ENCODE measurements at regions not wholly inside any gene's neighbourhood (a gene's known extent, or its start where the extent isn't known, plus 50 kb on each side); places are given as distances from the start of the nearest gene placed in this dataset.

DNA sequence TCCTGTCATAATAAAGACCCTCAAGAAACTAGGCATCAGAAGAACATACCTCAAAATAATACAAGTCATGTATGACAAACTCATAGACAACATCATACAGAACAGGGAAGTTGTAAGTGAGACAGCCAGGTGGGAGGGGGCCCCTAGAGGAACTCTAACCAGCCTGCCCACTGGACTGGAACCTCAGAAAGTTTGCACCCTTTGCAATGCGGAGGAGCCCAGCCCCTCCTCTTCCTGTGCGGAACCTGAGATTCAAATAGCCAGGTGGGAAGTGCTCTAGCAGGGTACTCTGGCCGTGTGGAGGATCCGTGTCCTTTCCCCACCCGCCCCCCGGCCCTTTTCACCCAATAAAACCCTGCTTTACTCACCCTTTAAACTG lies 387.0 kb upstream of the CBLB start:
- Mint-ChIP-seq H3K27me3 (ENCODE audit: unreplicated experiment) (peaks cover 2% of the 10 kb centered on the region), H3K4me3 (ENCODE audit: unreplicated experiment) (no peak overlapping the region), H3K4me1 (ENCODE audit: low read depth, unreplicated experiment) (no peaks in the 10 kb centered on the region), H3K27ac (ENCODE audit: unreplicated experiment) (no peak overlapping the region), H3K9me3 (ENCODE audit: unreplicated experiment) (no peaks in the 10 kb centered on the region), H3K36me3 (ENCODE audit: unreplicated experiment) (peaks cover 9% of the 10 kb centered on the region)
- no peak for DNase-seq
- TF ChIP-seq, protein P1, sequence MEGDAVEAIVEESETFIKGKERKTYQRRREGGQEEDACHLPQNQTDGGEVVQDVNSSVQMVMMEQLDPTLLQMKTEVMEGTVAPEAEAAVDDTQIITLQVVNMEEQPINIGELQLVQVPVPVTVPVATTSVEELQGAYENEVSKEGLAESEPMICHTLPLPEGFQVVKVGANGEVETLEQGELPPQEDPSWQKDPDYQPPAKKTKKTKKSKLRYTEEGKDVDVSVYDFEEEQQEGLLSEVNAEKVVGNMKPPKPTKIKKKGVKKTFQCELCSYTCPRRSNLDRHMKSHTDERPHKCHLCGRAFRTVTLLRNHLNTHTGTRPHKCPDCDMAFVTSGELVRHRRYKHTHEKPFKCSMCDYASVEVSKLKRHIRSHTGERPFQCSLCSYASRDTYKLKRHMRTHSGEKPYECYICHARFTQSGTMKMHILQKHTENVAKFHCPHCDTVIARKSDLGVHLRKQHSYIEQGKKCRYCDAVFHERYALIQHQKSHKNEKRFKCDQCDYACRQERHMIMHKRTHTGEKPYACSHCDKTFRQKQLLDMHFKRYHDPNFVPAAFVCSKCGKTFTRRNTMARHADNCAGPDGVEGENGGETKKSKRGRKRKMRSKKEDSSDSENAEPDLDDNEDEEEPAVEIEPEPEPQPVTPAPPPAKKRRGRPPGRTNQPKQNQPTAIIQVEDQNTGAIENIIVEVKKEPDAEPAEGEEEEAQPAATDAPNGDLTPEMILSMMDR (IDR thresholded peaks at IDR 0.05; ENCODE audit: partially characterized antibody, unreplicated experiment), result no peak

DNA sequence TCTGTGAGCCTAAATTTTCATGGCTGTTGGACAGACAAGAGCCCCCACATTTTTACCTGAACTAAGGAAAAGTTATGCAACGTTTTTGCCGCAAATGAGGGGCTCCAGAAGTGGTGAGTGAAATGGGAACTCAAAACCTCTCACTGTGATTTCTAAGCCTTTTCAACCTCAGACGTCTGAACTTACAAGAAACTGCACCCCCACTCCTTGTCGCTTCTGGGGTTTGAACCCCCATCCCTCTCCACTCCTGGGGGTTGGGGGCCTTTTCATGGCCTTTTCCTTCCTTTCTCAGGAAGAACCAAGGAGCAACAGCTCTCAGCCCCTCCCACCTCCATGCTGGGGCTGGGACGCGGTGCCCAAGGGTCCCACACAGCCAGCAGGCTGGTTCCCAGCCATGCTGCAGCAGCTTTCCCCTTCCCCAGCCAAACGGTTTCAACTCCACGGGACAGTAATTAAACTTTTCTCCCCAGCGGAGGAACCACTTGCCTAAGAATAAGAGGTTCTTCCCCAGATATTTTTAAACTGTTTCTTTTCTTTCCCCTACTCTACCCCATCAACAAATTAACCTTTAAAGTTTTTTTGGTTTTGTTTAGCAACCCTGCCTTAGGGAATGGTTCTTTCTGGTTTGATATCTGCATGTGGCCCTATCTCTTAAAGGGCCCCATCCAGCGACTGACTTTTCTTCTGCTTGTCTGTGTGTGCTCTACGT lies 387.6 kb upstream of the CBLB start:
- Mint-ChIP-seq H3K27ac (ENCODE audit: unreplicated experiment) (no peak overlapping the region), H3K9me3 (ENCODE audit: unreplicated experiment) (no peaks in the 10 kb centered on the region), H3K27me3 (ENCODE audit: unreplicated experiment) (peaks cover 2% of the 10 kb centered on the region), H3K4me3 (ENCODE audit: unreplicated experiment) (no peak overlapping the region), H3K36me3 (ENCODE audit: unreplicated experiment) (peaks cover 7% of the 10 kb centered on the region), H3K4me1 (ENCODE audit: low read depth, unreplicated experiment) (no peaks in the 10 kb centered on the region)
- TF ChIP-seq, protein P1 (IDR thresholded peaks at IDR 0.05; ENCODE audit: partially characterized antibody, unreplicated experiment), result no peak
- DNase-seq, result no peak

DNA sequence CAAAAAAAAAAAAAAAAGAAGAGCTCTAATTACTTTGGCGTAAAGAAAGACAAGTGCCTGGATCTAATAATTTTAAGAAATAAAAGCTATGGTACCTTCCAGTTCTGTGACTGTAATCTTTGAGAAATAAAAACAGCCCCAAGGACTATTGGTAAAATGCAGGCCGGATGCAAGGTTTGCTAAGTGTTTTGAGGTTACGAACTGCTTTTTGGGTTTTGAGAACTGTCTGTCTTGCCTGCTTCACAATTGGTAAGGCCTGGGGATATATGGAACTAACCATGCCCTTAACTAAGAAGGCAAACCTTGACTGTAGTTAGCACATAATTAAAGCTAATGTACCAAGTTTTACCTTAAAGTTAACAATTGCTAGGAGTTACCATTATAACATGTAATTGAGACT lies 388.4 kb upstream of the CBLB start:
- TF ChIP-seq, protein P1 (IDR thresholded peaks at IDR 0.05; ENCODE audit: partially characterized antibody, unreplicated experiment), result no peak

DNA sequence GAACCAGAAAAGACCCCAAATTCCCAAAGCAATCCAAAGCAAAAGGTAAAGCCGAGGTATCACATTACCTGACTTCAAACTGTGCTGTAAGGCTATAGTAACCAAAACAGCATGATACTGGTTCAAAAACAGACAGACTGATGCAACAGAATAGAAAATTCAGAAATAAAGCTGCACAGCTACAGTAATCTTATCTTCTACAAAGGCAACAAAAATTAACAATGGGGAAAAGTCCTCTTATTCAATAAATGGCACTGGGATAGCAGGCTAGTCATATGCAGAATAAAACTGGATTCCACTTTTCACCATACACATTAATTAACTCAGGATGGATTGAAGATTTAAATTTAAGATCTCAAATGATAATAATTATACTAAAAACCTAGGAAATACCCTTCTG lies 392.6 kb upstream of the CBLB start:
- peaks cover 2% of the 10 kb centered on the region for H3K27me3 Mint-ChIP-seq (ENCODE audit: unreplicated experiment)
- no peak for DNase-seq
- H3K9me3 Mint-ChIP-seq (ENCODE audit: unreplicated experiment), result no peaks in the 10 kb centered on the region
- peaks cover 2% of the 10 kb centered on the region for H3K4me1 Mint-ChIP-seq (ENCODE audit: low read depth, unreplicated experiment)
- TF ChIP-seq, protein P1 (IDR thresholded peaks at IDR 0.05; ENCODE audit: partially characterized antibody, unreplicated experiment), result no peak
- no peak overlapping the region for H3K4me3 Mint-ChIP-seq (ENCODE audit: unreplicated experiment)
- H3K27ac Mint-ChIP-seq (ENCODE audit: unreplicated experiment), result no peak overlapping the region
- H3K36me3 Mint-ChIP-seq (ENCODE audit: unreplicated experiment), result no peaks in the 10 kb centered on the region

More for the DNA sequence above, 388.4 kb upstream of the CBLB start:
- Mint-ChIP-seq H3K9me3 (ENCODE audit: unreplicated experiment) (no peaks in the 10 kb centered on the region), H3K27ac (ENCODE audit: unreplicated experiment) (no peak overlapping the region), H3K4me3 (ENCODE audit: unreplicated experiment) (no peak overlapping the region), H3K36me3 (ENCODE audit: unreplicated experiment) (peaks cover 3% of the 10 kb centered on the region), H3K27me3 (ENCODE audit: unreplicated experiment) (peaks cover 2% of the 10 kb centered on the region), H3K4me1 (ENCODE audit: low read depth, unreplicated experiment) (no peaks in the 10 kb centered on the region)
- no peak for DNase-seq

DNA sequence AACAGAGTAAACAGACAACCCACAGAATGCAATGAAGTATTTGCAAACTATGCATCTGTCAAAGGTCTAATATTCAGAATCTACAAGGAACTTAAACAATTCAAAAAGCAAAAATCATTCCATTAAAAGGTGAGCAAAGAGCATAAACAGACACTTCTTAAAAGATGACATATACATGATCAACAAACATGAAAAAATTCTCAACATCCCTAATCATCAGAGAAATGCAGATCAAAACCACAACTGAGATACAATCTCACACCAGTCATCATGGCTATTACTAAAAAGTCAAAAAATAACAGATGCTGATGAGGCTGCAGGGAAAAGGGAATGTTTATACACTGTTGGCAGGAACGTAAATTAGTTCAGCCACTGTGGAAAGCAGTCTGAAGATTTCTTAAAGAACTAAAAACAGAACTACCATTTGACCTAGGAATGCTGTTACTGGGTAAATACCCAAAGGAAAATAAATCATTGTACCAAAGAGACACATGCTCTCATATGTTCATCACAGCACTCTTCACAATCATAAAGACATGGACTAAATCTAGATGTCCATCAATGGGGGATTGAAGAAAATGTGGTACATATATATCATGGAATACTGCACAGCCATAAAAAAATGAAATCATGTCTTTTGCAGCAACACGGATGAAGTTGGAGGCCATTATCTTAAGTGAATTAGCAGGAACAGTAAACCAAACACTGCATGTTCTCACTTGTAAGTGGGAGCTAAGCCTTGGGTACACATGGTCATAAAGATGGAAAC lies 393.3 kb upstream of the CBLB start:
- H3K36me3 Mint-ChIP-seq (ENCODE audit: unreplicated experiment), result no peaks in the 10 kb centered on the region
- H3K4me3 Mint-ChIP-seq (ENCODE audit: unreplicated experiment), result no peak overlapping the region
- no peak for DNase-seq
- H3K9me3 Mint-ChIP-seq (ENCODE audit: unreplicated experiment), result no peaks in the 10 kb centered on the region
- no peak overlapping the region for H3K27ac Mint-ChIP-seq (ENCODE audit: unreplicated experiment)
- TF ChIP-seq, protein P1 (IDR thresholded peaks at IDR 0.05; ENCODE audit: partially characterized antibody, unreplicated experiment), result no peak
- no peaks in the 10 kb centered on the region for H3K27me3 Mint-ChIP-seq (ENCODE audit: unreplicated experiment)
- H3K4me1 Mint-ChIP-seq (ENCODE audit: low read depth, unreplicated experiment), result peaks cover 2% of the 10 kb centered on the region

Data from glutamatergic neuron (in vitro differentiated cells).